Osteoblast (primary cell): ENCODE measurements at regions not wholly inside any gene's neighbourhood (a gene's known extent, or its start where the extent isn't known, plus 50 kb on each side); places are given as distances from the start of the nearest gene placed in this dataset.

Experiments
- DNase-seq: peaks from one replicate; pipeline ENCODE4 v3.0.0; 2011; ENCODE audit warnings: low spot score, mixed read lengths; ENCODE audit not compliant: insufficient read length; ENCODE audit errors: missing footprints
- H2AFZ ChIP-seq: 2 replicates; pipeline ENCODE4 v1.6.0; 2011; ENCODE audit warnings: mild to moderate bottlenecking, low read length
- H3K27ac ChIP-seq: 2 replicates; pipeline ENCODE4 v1.5.1; 2011; ENCODE audit warnings: mild to moderate bottlenecking, low read depth, low read length, moderate library complexity
- H3K27me3 ChIP-seq: 2 replicates; pipeline ENCODE4 v1.6.0; 2012; ENCODE audit warnings: mild to moderate bottlenecking, control low read depth, inconsistent platforms, low read length, moderate library complexity; ENCODE audit not compliant: insufficient read depth
- H3K36me3 ChIP-seq: 2 replicates; pipeline ENCODE4 v1.5.1; 2011; ENCODE audit warnings: mild to moderate bottlenecking, low read length, control low read depth, moderate library complexity; ENCODE audit not compliant: insufficient read depth
- H3K4me1 ChIP-seq: 2 replicates; pipeline ENCODE4 v1.5.1; 2011; ENCODE audit warnings: mild to moderate bottlenecking, low read length, control low read depth, moderate library complexity; ENCODE audit not compliant: insufficient read depth
- H3K4me2 ChIP-seq: 2 replicates; pipeline ENCODE4 v1.6.0; 2011; ENCODE audit warnings: mild to moderate bottlenecking, low read length; ENCODE audit not compliant: insufficient read depth
- H3K4me3 ChIP-seq: fragments of 200-600 bp; sonication (generic); 3 replicates; pipeline ENCODE4 v1.5.1; 2012; ENCODE audit warnings: mild to moderate bottlenecking, low read length, inconsistent platforms; ENCODE audit not compliant: insufficient read depth
- H3K79me2 ChIP-seq: 2 replicates; pipeline ENCODE4 v1.6.0; 2012; ENCODE audit warnings: mild to moderate bottlenecking, low read length, control low read depth, inconsistent platforms; ENCODE audit not compliant: insufficient read depth
- H3K9me3 ChIP-seq: 2 replicates; pipeline ENCODE4 v1.5.1; 2011; ENCODE audit warnings: low read depth, low read length, control low read depth
- H4K20me1 ChIP-seq: 2 replicates; pipeline ENCODE4 v1.6.0; 2012; ENCODE audit warnings: mild to moderate bottlenecking, low read length, control low read depth; ENCODE audit not compliant: insufficient read depth
- CTCF ChIP-seq: IDR thresholded peaks from 2 replicates; pipeline ENCODE4 v1.5.1; 2011; ENCODE audit warnings: mild to moderate bottlenecking, low read depth, low read length, moderate library complexity; ENCODE audit errors: extremely low read depth

- Histone ChIP-seq H3K79me2 (no peaks in the 10 kb centered on the region), H4K20me1 (no peaks in the 10 kb centered on the region), H3K4me2 (no peak overlapping the region), H3K36me3 (no peaks in the 10 kb centered on the region), H3K27me3 (no peaks in the 10 kb centered on the region), H3K27ac (no peak overlapping the region), H2AFZ (no peak overlapping the region), H3K9me3 (no peaks in the 10 kb centered on the region), H3K4me1 (no peaks in the 10 kb centered on the region), H3K4me3 (no peak overlapping the region)
- no peak for TF ChIP-seq CTCF
- DNase-seq, result no peak
Measured at GRCh38 chr17:73980517-73980916, 223.0 kb upstream of the RPL38 start.

- Histone ChIP-seq H3K36me3 (no peaks in the 10 kb centered on the region), H3K79me2 (no peaks in the 10 kb centered on the region), H3K4me1 (no peaks in the 10 kb centered on the region), H4K20me1 (no peaks in the 10 kb centered on the region), H2AFZ (no peak overlapping the region), H3K4me2 (no peak overlapping the region), H3K27ac (no peak overlapping the region), H3K9me3 (no peaks in the 10 kb centered on the region), H3K27me3 (no peaks in the 10 kb centered on the region), H3K4me3 (no peak overlapping the region)
- no peak for TF ChIP-seq CTCF
- DNase-seq, result no peak
Measured at GRCh38 chr17:73982871-73983270, 220.6 kb upstream of the RPL38 start.

GRCh38 chr17:73983621-73984400 is 219.7 kb upstream of the RPL38 start:
- TF ChIP-seq CTCF, result no peak
- H3K9me3 ChIP-seq, result no peaks in the 10 kb centered on the region
- H3K4me3 ChIP-seq, result no peak overlapping the region
- H4K20me1 ChIP-seq, result no peaks in the 10 kb centered on the region
- H3K79me2 ChIP-seq, result no peaks in the 10 kb centered on the region
- H3K4me2 ChIP-seq, result no peak overlapping the region
- no peak overlapping the region for H3K27ac ChIP-seq
- H2AFZ ChIP-seq, result no peak overlapping the region
- no peaks in the 10 kb centered on the region for H3K27me3 ChIP-seq
- no peaks in the 10 kb centered on the region for H3K4me1 ChIP-seq
- no peak for DNase-seq
- no peaks in the 10 kb centered on the region for H3K36me3 ChIP-seq

GRCh38 chr17:73984941-73985340 is 218.5 kb upstream of the RPL38 start:
- Histone ChIP-seq H4K20me1 (no peaks in the 10 kb centered on the region), H2AFZ (no peak overlapping the region)
- TF ChIP-seq CTCF, result no peak

More at GRCh38 chr17:73984941-73985340, 218.5 kb upstream of the RPL38 start:
- Histone ChIP-seq H3K4me2 (no peak overlapping the region), H3K4me1 (no peaks in the 10 kb centered on the region), H3K4me3 (no peak overlapping the region), H3K9me3 (no peaks in the 10 kb centered on the region), H3K79me2 (no peaks in the 10 kb centered on the region), H3K27me3 (no peaks in the 10 kb centered on the region), H3K36me3 (no peaks in the 10 kb centered on the region), H3K27ac (no peak overlapping the region)
- no peak for DNase-seq
